ENCODE measurements at regions not wholly inside any gene's neighbourhood (a gene's known extent, or its start where the extent isn't known, plus 50 kb on each side); places are given as distances from the start of the nearest gene placed in this dataset.

GRCh38 chr15:69781411-69782125 lies 316.1 kb downstream of the TLE3 start:
- Histone ChIP-seq H3K27me3 (ENCODE audit: control insufficient read depth, low read length) (peaks cover 13% of the 10 kb centered on the region), H3F3A (ENCODE audit: control insufficient read depth, insufficient read depth) (no peaks in the 10 kb centered on the region), H3K36me3 (ENCODE audit: control insufficient read depth, low read length) (no peaks in the 10 kb centered on the region), H3K4me3 (ENCODE audit: low read length) (no peak overlapping the region), H3K79me2 (ENCODE audit: control insufficient read depth, low read length) (no peaks in the 10 kb centered on the region), H3K4me2 (ENCODE audit: low read length) (no peak overlapping the region), H3K27ac (ENCODE audit: low read depth, low read length) (no peak overlapping the region), H3K9me2 (replicated peaks; ENCODE audit: control insufficient read depth, low read length) (no peaks in the 10 kb centered on the region), H4K20me1 (ENCODE audit: control insufficient read depth, insufficient read depth, low read depth, low read length) (no peaks in the 10 kb centered on the region), H3K9me3 (ENCODE audit: control insufficient read depth, insufficient read depth, low read length) (no peaks in the 10 kb centered on the region), H3K4me1 (ENCODE audit: control insufficient read depth, low read length) (peaks cover 35% of the 10 kb centered on the region)
- no peak for TF ChIP-seq EZH2phosphoT487 (IDR thresholded peaks at IDR 0.05; ENCODE audit: borderline replicate concordance, low read length)
- no peak for TF ChIP-seq CTCF (IDR thresholded peaks at IDR 0.05; ENCODE audit: low read depth, low read length, poor library complexity, severe bottlenecking)

- peaks cover 35% of the 10 kb centered on the region for H3K4me1 ChIP-seq (ENCODE audit: control insufficient read depth, low read length)
- H3K79me2 ChIP-seq (ENCODE audit: control insufficient read depth, low read length) = no peaks in the 10 kb centered on the region
- H3K4me2 ChIP-seq (ENCODE audit: low read length) = no peak overlapping the region
- no peak overlapping the region for H3K27ac ChIP-seq (ENCODE audit: low read depth, low read length)
- no peaks in the 10 kb centered on the region for H4K20me1 ChIP-seq (ENCODE audit: control insufficient read depth, insufficient read depth, low read depth, low read length)
- peaks cover 13% of the 10 kb centered on the region for H3K27me3 ChIP-seq (ENCODE audit: control insufficient read depth, low read length)
- no peaks in the 10 kb centered on the region for H3K9me3 ChIP-seq (ENCODE audit: control insufficient read depth, insufficient read depth, low read length)
- no peaks in the 10 kb centered on the region for H3F3A ChIP-seq (ENCODE audit: control insufficient read depth, insufficient read depth)
- H3K9me2 ChIP-seq (replicated peaks; ENCODE audit: control insufficient read depth, low read length) = no peaks in the 10 kb centered on the region
- H3K36me3 ChIP-seq (ENCODE audit: control insufficient read depth, low read length) = no peaks in the 10 kb centered on the region
- no peak overlapping the region for H3K4me3 ChIP-seq (ENCODE audit: low read length)
- TF ChIP-seq CTCF (IDR thresholded peaks at IDR 0.05; ENCODE audit: low read depth, low read length, poor library complexity, severe bottlenecking) (no peak), EZH2phosphoT487 (IDR thresholded peaks at IDR 0.05; ENCODE audit: borderline replicate concordance, low read length) (no peak)
Observed at GRCh38 chr15:69782139-69782658, 315.5 kb downstream of the TLE3 start.

GRCh38 chr15:69782809-69783208 lies 314.9 kb downstream of the TLE3 start:
- Histone ChIP-seq H3K79me2 (ENCODE audit: control insufficient read depth, low read length) (no peaks in the 10 kb centered on the region), H3K27me3 (ENCODE audit: control insufficient read depth, low read length) (peaks cover 16% of the 10 kb centered on the region), H3F3A (ENCODE audit: control insufficient read depth, insufficient read depth) (no peaks in the 10 kb centered on the region), H3K4me2 (ENCODE audit: low read length) (peak overlapping the region; percentile 54), H3K36me3 (ENCODE audit: control insufficient read depth, low read length) (no peaks in the 10 kb centered on the region), H4K20me1 (ENCODE audit: control insufficient read depth, insufficient read depth, low read depth, low read length) (no peaks in the 10 kb centered on the region), H3K4me1 (ENCODE audit: control insufficient read depth, low read length) (peaks cover 35% of the 10 kb centered on the region), H3K9me3 (ENCODE audit: control insufficient read depth, insufficient read depth, low read length) (no peaks in the 10 kb centered on the region), H3K27ac (ENCODE audit: low read depth, low read length) (no peak overlapping the region), H3K9me2 (replicated peaks; ENCODE audit: control insufficient read depth, low read length) (no peaks in the 10 kb centered on the region), H3K4me3 (ENCODE audit: low read length) (peak overlapping the region; percentile 37; the same call in 1 of the 2 replicates)
- TF ChIP-seq CTCF (IDR thresholded peaks at IDR 0.05; ENCODE audit: low read depth, low read length, poor library complexity, severe bottlenecking) (no peak), EZH2phosphoT487 (IDR thresholded peaks at IDR 0.05; ENCODE audit: borderline replicate concordance, low read length) (no peak)

Data from DOHH2 (cell line).